ENCODE measurements at regions not wholly inside any gene's neighbourhood (a gene's known extent, or its start where the extent isn't known, plus 50 kb on each side); places are given as distances from the start of the nearest gene placed in this dataset.

- no peak overlapping the region for H3K4me2 ChIP-seq (ENCODE audit: low read length)
- H3K36me3 ChIP-seq (ENCODE audit: control insufficient read depth, low read length), result no peaks in the 10 kb centered on the region
- no peak overlapping the region for H3K4me3 ChIP-seq (ENCODE audit: low read length)
- H3K79me2 ChIP-seq (ENCODE audit: control insufficient read depth, low read length), result no peaks in the 10 kb centered on the region
- no peak overlapping the region for H3K27ac ChIP-seq (ENCODE audit: low read depth, low read length)
- TF ChIP-seq CTCF (IDR thresholded peaks at IDR 0.05; ENCODE audit: low read depth, low read length, poor library complexity, severe bottlenecking) (no peak), EZH2phosphoT487 (IDR thresholded peaks at IDR 0.05; ENCODE audit: borderline replicate concordance, low read length) (no peak)
- no peaks in the 10 kb centered on the region for H3F3A ChIP-seq (ENCODE audit: control insufficient read depth, insufficient read depth)
- no peaks in the 10 kb centered on the region for H3K9me2 ChIP-seq (replicated peaks; ENCODE audit: control insufficient read depth, low read length)
- H3K27me3 ChIP-seq (ENCODE audit: control insufficient read depth, low read length), result no peaks in the 10 kb centered on the region
- no peaks in the 10 kb centered on the region for H4K20me1 ChIP-seq (ENCODE audit: control insufficient read depth, insufficient read depth, low read depth, low read length)
- no peaks in the 10 kb centered on the region for H3K9me3 ChIP-seq (ENCODE audit: control insufficient read depth, insufficient read depth, low read length)
- peaks cover 35% of the 10 kb centered on the region for H3K4me1 ChIP-seq (ENCODE audit: control insufficient read depth, low read length)
These were observed 200.1 kb downstream of the TLE3 start for GRCh38 chr15:69897471-69898237.

- Histone ChIP-seq H3K9me2 (replicated peaks; ENCODE audit: control insufficient read depth, low read length) (no peaks in the 10 kb centered on the region), H3K4me2 (ENCODE audit: low read length) (no peak overlapping the region), H3K27ac (ENCODE audit: low read depth, low read length) (no peak overlapping the region), H3K27me3 (ENCODE audit: control insufficient read depth, low read length) (no peaks in the 10 kb centered on the region), H3K4me1 (ENCODE audit: control insufficient read depth, low read length) (peaks cover 33% of the 10 kb centered on the region), H4K20me1 (ENCODE audit: control insufficient read depth, insufficient read depth, low read depth, low read length) (no peaks in the 10 kb centered on the region), H3K9me3 (ENCODE audit: control insufficient read depth, insufficient read depth, low read length) (no peaks in the 10 kb centered on the region), H3K36me3 (ENCODE audit: control insufficient read depth, low read length) (no peaks in the 10 kb centered on the region), H3F3A (ENCODE audit: control insufficient read depth, insufficient read depth) (no peaks in the 10 kb centered on the region), H3K4me3 (ENCODE audit: low read length) (no peak overlapping the region), H3K79me2 (ENCODE audit: control insufficient read depth, low read length) (no peaks in the 10 kb centered on the region)
- no peak for TF ChIP-seq EZH2phosphoT487 (IDR thresholded peaks at IDR 0.05; ENCODE audit: borderline replicate concordance, low read length)
- TF ChIP-seq CTCF (IDR thresholded peaks at IDR 0.05; ENCODE audit: low read depth, low read length, poor library complexity, severe bottlenecking), result no peak
These were observed 199.5 kb downstream of the TLE3 start for GRCh38 chr15:69898243-69898642.

DNA sequence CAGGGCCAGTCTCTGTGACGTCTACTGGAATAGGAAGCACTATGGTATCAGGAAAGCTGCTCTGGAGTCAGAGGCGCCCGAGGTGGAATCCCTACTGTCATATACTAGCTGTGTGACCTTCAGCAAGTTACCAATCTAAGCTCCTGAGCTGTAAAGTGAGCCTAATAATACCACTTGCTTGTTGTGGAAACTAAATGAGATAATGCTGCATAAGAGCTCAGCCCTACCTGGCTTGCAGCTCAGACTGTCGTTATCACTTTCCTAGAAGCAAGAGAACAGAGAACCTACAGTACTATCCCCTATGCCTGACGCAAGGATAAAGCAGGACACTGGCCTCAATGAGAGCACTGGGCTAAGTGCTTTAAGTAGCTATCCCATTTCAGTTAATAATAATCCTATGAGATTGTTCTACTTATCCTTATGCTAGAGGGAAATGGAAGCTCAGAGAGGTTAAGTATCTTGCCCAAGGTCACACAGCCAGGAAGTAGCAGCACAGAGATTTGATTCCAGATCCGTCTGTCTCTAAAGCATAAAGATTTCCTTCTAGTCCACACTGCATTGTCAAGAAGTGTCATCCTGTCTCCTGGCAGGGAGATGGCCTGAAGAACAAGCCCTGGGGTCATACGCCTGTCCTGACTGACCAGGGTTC is 195.2 kb downstream of the TLE3 start:
- Histone ChIP-seq H3K36me3 (ENCODE audit: control insufficient read depth, low read length) (no peaks in the 10 kb centered on the region), H3K79me2 (ENCODE audit: control insufficient read depth, low read length) (no peaks in the 10 kb centered on the region), H3K27ac (ENCODE audit: low read depth, low read length) (no peak overlapping the region), H3K9me2 (replicated peaks; ENCODE audit: control insufficient read depth, low read length) (no peaks in the 10 kb centered on the region), H3K4me2 (ENCODE audit: low read length) (no peak overlapping the region), H3K4me1 (ENCODE audit: control insufficient read depth, low read length) (peaks cover 42% of the 10 kb centered on the region), H4K20me1 (ENCODE audit: control insufficient read depth, insufficient read depth, low read depth, low read length) (no peaks in the 10 kb centered on the region), H3K27me3 (ENCODE audit: control insufficient read depth, low read length) (no peaks in the 10 kb centered on the region), H3K4me3 (ENCODE audit: low read length) (no peak overlapping the region), H3F3A (ENCODE audit: control insufficient read depth, insufficient read depth) (peaks cover 6% of the 10 kb centered on the region), H3K9me3 (ENCODE audit: control insufficient read depth, insufficient read depth, low read length) (no peaks in the 10 kb centered on the region)
- TF ChIP-seq CTCF (IDR thresholded peaks at IDR 0.05; ENCODE audit: low read depth, low read length, poor library complexity, severe bottlenecking) (no peak), EZH2phosphoT487 (IDR thresholded peaks at IDR 0.05; ENCODE audit: borderline replicate concordance, low read length) (no peak)

Measured in DOHH2 (cell line).